ENCODE measurements at regions not wholly inside any gene's neighbourhood (a gene's known extent, or its start where the extent isn't known, plus 50 kb on each side); places are given as distances from the start of the nearest gene placed in this dataset.

DNA sequence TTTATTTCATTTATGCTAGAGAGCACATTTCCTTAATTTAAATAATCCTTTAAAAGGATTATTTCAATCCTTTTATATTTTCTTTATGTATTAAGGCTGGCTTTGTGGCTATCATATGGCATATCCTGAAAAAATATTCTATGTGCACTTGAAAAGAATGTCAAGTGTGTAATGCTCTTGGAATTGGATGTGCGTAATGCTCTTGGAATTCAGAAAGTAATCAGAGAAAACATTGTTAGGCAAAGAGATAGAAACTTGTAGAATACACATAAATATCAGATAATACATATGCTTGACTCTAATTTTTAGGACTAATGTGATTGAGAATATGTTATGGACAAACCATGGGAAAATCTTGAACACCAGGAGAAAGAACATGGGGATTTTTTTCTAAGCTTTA is 197.5 kb upstream of the COL3A1 start:
- TF ChIP-seq, protein P1, sequence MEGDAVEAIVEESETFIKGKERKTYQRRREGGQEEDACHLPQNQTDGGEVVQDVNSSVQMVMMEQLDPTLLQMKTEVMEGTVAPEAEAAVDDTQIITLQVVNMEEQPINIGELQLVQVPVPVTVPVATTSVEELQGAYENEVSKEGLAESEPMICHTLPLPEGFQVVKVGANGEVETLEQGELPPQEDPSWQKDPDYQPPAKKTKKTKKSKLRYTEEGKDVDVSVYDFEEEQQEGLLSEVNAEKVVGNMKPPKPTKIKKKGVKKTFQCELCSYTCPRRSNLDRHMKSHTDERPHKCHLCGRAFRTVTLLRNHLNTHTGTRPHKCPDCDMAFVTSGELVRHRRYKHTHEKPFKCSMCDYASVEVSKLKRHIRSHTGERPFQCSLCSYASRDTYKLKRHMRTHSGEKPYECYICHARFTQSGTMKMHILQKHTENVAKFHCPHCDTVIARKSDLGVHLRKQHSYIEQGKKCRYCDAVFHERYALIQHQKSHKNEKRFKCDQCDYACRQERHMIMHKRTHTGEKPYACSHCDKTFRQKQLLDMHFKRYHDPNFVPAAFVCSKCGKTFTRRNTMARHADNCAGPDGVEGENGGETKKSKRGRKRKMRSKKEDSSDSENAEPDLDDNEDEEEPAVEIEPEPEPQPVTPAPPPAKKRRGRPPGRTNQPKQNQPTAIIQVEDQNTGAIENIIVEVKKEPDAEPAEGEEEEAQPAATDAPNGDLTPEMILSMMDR (conservative IDR thresholded peaks at IDR 0.05; ENCODE audit: low read depth in 2 of 2), result no peak
- TF ChIP-seq, protein P2, sequence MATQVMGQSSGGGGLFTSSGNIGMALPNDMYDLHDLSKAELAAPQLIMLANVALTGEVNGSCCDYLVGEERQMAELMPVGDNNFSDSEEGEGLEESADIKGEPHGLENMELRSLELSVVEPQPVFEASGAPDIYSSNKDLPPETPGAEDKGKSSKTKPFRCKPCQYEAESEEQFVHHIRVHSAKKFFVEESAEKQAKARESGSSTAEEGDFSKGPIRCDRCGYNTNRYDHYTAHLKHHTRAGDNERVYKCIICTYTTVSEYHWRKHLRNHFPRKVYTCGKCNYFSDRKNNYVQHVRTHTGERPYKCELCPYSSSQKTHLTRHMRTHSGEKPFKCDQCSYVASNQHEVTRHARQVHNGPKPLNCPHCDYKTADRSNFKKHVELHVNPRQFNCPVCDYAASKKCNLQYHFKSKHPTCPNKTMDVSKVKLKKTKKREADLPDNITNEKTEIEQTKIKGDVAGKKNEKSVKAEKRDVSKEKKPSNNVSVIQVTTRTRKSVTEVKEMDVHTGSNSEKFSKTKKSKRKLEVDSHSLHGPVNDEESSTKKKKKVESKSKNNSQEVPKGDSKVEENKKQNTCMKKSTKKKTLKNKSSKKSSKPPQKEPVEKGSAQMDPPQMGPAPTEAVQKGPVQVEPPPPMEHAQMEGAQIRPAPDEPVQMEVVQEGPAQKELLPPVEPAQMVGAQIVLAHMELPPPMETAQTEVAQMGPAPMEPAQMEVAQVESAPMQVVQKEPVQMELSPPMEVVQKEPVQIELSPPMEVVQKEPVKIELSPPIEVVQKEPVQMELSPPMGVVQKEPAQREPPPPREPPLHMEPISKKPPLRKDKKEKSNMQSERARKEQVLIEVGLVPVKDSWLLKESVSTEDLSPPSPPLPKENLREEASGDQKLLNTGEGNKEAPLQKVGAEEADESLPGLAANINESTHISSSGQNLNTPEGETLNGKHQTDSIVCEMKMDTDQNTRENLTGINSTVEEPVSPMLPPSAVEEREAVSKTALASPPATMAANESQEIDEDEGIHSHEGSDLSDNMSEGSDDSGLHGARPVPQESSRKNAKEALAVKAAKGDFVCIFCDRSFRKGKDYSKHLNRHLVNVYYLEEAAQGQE (IDR thresholded peaks at IDR 0.05; ENCODE audit: unreplicated experiment), result no peak
- TF ChIP-seq EZH2 (IDR thresholded peaks at IDR 0.05; ENCODE audit: low read depth, unreplicated experiment), result no peak
- TF ChIP-seq JUNB (IDR thresholded peaks at IDR 0.05; ENCODE audit: unreplicated experiment), result no peak
- no peak for TF ChIP-seq ZNF114 (CRISPR knock-in tag; IDR thresholded peaks at IDR 0.05)
- no peak for TF ChIP-seq POLR2AphosphoS5 (IDR thresholded peaks at IDR 0.05; ENCODE audit: low read depth)
- no peak for TF ChIP-seq EZH2phosphoT487 (IDR thresholded peaks at IDR 0.05; ENCODE audit: unreplicated experiment)
- TF ChIP-seq ZNF331 (CRISPR knock-in tag; IDR thresholded peaks at IDR 0.05; ENCODE audit: low read depth), result no peak
- TF ChIP-seq, protein P3, sequence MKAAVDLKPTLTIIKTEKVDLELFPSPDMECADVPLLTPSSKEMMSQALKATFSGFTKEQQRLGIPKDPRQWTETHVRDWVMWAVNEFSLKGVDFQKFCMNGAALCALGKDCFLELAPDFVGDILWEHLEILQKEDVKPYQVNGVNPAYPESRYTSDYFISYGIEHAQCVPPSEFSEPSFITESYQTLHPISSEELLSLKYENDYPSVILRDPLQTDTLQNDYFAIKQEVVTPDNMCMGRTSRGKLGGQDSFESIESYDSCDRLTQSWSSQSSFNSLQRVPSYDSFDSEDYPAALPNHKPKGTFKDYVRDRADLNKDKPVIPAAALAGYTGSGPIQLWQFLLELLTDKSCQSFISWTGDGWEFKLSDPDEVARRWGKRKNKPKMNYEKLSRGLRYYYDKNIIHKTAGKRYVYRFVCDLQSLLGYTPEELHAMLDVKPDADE (IDR thresholded peaks at IDR 0.05), result no peak
- no peak for TF ChIP-seq STAT1 (IDR thresholded peaks at IDR 0.05; ENCODE audit: unreplicated experiment)
- TF ChIP-seq CREB1 (CRISPR knock-in tag; IDR thresholded peaks at IDR 0.05; ENCODE audit: low read depth), result no peak
- no peak for TF ChIP-seq NANOG (IDR thresholded peaks at IDR 0.05; ENCODE audit: borderline replicate concordance)
